ENCODE measurements at regions not wholly inside any gene's neighbourhood (a gene's known extent, or its start where the extent isn't known, plus 50 kb on each side); places are given as distances from the start of the nearest gene placed in this dataset.

GRCh38 chr2:181376442-181376841 is 80.7 kb upstream of the ITGA4 start:
- no peak for DNase-seq

GRCh38 chr2:181376999-181377398 is 80.2 kb upstream of the ITGA4 start:
- DNase-seq: no peak

- DNase-seq: no peak
These were observed 78.7 kb upstream of the ITGA4 start for GRCh38 chr2:181378491-181378890.

GRCh38 chr2:181380581-181380980 is 76.6 kb upstream of the ITGA4 start:
- DNase-seq: no peak

GRCh38 chr2:181384923-181385322 is 72.3 kb upstream of the ITGA4 start:
- no peak for DNase-seq

- no peak for DNase-seq
These were observed 67.7 kb upstream of the ITGA4 start for GRCh38 chr2:181389524-181389923.

GRCh38 chr2:181393472-181393871 is 63.7 kb upstream of the ITGA4 start:
- no peak for DNase-seq

- DNase-seq: no peak
These were observed 62.3 kb upstream of the ITGA4 start for GRCh38 chr2:181394741-181395437.

- no peak for DNase-seq
These were observed 61.3 kb upstream of the ITGA4 start for GRCh38 chr2:181395851-181396250.

- no peak for DNase-seq
These were observed 60.7 kb upstream of the ITGA4 start for GRCh38 chr2:181396256-181397123.

- DNase-seq: no peak
These were observed 59.9 kb upstream of the ITGA4 start for GRCh38 chr2:181397331-181397730.

GRCh38 chr2:181398000-181398399 is 59.2 kb upstream of the ITGA4 start:
- no peak for DNase-seq

GRCh38 chr2:181399027-181399426 is 58.2 kb upstream of the ITGA4 start:
- no peak for DNase-seq

GRCh38 chr2:181404472-181404871 is 52.7 kb upstream of the ITGA4 start:
- DNase-seq: no peak

- no peak for DNase-seq
These were observed 50.0 kb upstream of the ITGA4 start for GRCh38 chr2:181407171-181407570.

All from anterior cingulate cortex (tissue), 58 donors.